GM21737 (cell line): ENCODE measurements at regions not wholly inside any gene's neighbourhood (a gene's known extent, or its start where the extent isn't known, plus 50 kb on each side); places are given as distances from the start of the nearest gene placed in this dataset.

ENCODE experiments used
- ATAC-seq: cut with Tn5 transposase; IDR thresholded peaks from one replicate; pipeline ENCODE4 v1.9.1; 2021; ENCODE audit warnings: mild to moderate bottlenecking, moderate library complexity; ENCODE audit not compliant: unreplicated experiment

DNA sequence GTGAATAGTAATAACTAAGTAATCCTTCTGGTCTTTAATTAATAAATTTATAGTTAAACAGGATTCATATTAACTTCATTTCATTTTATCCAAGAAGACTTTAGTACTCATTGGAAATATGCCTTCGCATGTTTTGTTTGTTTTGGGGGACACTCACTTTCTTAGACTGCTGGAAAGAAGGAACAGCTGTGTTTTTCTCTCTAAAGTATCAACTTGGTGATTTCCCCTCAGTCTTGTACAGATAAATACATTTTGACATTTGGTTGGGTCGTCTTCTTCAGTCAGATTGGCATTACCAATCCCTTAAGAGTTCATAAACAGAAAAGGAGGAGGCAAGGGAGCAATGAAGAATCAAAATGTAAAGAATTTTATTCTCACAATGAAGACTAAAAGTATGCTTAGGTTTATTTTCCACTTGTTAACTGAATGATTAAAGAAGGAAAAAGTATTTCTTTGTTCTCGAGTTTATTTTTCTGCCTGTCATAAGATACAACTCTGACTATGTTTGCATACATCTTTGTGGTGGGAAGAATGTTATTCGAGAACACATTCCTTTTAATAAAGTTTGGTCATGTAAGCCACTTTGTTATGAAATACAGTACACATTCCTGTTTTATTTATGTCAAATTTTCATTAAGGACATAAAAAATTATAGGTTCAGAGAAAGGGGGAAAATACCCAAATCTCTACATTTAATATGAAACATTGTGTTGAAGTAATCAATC is 140.2 kb downstream of the GMNC start:
- no peak for ATAC-seq

GRCh38 chr3:190721330-190721729 is 141.2 kb downstream of the GMNC start:
- peak; percentile 84 for ATAC-seq

DNA sequence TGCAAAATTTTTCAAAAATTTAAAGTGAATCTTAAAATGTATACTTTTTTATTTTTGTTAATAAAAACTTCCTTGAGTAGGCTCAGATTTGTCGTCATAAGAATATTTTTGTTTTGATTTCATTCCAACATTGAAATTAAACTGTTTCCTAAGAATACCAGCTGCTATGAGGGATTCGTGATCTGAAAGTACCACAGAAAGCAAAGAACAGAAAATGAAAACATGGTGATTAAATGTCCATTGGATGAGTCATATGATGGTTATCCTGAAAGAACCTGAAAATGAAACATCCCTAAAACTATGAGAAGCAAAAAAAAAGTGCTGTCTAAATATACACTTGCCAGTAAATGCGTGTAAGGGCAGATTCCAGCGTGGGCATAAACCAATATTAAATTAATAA is 143.8 kb downstream of the GMNC start:
- no peak for ATAC-seq

- no peak for ATAC-seq
Observed at GRCh38 chr3:190718097-190718496, 144.4 kb downstream of the GMNC start.

DNA sequence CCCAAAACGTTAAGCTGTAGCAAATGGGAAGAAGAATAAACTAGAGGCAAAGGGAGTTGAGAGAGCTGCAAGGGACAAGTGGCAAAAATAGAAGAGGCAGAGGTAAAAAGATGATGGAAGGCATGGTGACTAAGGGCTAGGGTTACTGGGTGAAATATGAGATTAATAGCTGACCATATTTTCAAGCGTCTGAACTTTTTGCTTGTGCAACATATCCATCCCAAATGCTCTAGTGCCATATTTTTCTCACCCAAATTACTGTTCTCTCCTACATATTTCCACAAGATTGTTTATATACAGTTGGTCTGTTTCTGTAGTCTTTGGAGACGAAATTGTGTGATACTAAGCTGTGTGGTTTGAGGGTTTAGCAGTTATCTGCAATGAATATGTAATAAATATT is 145.5 kb downstream of the GMNC start:
- no peak for ATAC-seq

GRCh38 chr3:190716211-190716610 is 146.3 kb downstream of the GMNC start:
- no peak for ATAC-seq

- ATAC-seq, result no peak
Observed at GRCh38 chr3:190710723-190711122, 151.8 kb downstream of the GMNC start.

GRCh38 chr3:190709351-190709773 is 153.1 kb downstream of the GMNC start:
- ATAC-seq, result no peak
